HL-60 (cell line): ENCODE measurements at regions not wholly inside any gene's neighbourhood (a gene's known extent, or its start where the extent isn't known, plus 50 kb on each side); places are given as distances from the start of the nearest gene placed in this dataset.

Experiments used
- DNase-seq, 2 experiments: peaks; one replicate each; pipeline ENCODE4 v3.0.0-alpha.2; 2010 to 2020; ENCODE audit warnings: low read depth in 1 of 2, low spot score in 1 of 2
- H3K27ac ChIP-seq: fragments of 250-450 bp; sonication (Bioruptor Pico); replicated peaks from 2 replicates; pipeline ENCODE4 v1.5.1; 2020; ENCODE audit warnings: mild to moderate bottlenecking, moderate library complexity
- H3K27me3 ChIP-seq: fragments of 250-450 bp; sonication (Bioruptor Pico); 2 replicates; pipeline ENCODE4 v1.5.1; 2021; ENCODE audit warnings: mild to moderate bottlenecking, moderate library complexity; ENCODE audit not compliant: insufficient read depth, poor library complexity, severe bottlenecking
- H3K4me3 ChIP-seq: replicated peaks from 2 replicates; pipeline ENCODE4 v1.5.1; 2011; ENCODE audit warnings: mild to moderate bottlenecking, control low read depth, low read length; ENCODE audit not compliant: insufficient read depth
- GABPA ChIP-seq: IDR thresholded peaks from 2 replicates; pipeline ENCODE4 v1.6.1; 2012; ENCODE audit warnings: low read depth
- POLR2AphosphoS5 ChIP-seq: IDR thresholded peaks from 2 replicates; pipeline ENCODE4 v1.6.1; 2012; ENCODE audit warnings: low read depth
- SPI1 ChIP-seq: IDR thresholded peaks from 2 replicates; pipeline ENCODE4 v1.6.1; 2012; ENCODE audit warnings: low read depth, mild to moderate bottlenecking, borderline replicate concordance
- TF ChIP-seq, protein P1 (sequence below): IDR thresholded peaks from 2 replicates; pipeline ENCODE4 v1.6.1; 2012; ENCODE audit warnings: low read depth; ENCODE audit not compliant: insufficient replicate concordance
- TF ChIP-seq, protein P2 (sequence below): IDR thresholded peaks from one replicate; pipeline ENCODE4 v1.5.1; 2011; ENCODE audit warnings: low read length, control low read depth, inconsistent platforms; ENCODE audit not compliant: insufficient read depth

DNA sequence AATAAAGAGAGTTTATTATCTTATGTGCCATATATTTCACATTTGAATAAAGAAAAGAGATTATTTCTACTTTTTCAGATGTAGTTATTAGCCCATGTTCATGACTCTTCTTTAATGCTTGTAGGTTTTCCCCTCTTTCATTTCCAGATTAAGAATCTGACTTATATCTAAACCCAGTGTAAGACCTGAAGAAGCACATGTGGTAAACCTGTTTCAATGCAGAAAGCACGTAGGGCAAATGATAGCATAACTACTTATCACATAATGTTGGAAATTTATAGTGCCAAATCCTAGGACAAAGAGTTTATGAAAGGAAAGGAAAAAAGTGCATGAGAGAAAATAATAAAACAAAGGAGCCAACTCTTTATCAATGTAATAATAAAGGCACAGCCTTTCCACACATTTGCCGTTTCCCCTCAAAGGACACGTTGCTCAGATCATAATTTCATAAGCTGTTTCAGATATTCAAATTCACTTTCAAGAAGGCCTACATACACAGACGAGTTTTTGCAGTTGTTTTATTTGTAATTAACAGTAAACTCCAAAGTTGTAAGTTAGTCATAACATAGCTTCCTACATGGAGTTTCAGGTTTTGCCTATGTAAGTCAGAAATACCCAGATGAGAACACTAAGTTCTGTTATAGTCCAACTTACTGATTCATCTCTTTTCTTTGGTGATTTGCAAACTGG lies 88.8 kb upstream of the MDFIC start:
- DNase-seq = no peak
- TF ChIP-seq, protein P1, sequence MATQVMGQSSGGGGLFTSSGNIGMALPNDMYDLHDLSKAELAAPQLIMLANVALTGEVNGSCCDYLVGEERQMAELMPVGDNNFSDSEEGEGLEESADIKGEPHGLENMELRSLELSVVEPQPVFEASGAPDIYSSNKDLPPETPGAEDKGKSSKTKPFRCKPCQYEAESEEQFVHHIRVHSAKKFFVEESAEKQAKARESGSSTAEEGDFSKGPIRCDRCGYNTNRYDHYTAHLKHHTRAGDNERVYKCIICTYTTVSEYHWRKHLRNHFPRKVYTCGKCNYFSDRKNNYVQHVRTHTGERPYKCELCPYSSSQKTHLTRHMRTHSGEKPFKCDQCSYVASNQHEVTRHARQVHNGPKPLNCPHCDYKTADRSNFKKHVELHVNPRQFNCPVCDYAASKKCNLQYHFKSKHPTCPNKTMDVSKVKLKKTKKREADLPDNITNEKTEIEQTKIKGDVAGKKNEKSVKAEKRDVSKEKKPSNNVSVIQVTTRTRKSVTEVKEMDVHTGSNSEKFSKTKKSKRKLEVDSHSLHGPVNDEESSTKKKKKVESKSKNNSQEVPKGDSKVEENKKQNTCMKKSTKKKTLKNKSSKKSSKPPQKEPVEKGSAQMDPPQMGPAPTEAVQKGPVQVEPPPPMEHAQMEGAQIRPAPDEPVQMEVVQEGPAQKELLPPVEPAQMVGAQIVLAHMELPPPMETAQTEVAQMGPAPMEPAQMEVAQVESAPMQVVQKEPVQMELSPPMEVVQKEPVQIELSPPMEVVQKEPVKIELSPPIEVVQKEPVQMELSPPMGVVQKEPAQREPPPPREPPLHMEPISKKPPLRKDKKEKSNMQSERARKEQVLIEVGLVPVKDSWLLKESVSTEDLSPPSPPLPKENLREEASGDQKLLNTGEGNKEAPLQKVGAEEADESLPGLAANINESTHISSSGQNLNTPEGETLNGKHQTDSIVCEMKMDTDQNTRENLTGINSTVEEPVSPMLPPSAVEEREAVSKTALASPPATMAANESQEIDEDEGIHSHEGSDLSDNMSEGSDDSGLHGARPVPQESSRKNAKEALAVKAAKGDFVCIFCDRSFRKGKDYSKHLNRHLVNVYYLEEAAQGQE = no peak
- no peak for TF ChIP-seq GABPA
- Histone ChIP-seq H3K27ac (no peak overlapping the region), H3K27me3 (no peaks in the 10 kb centered on the region), H3K4me3 (no peak overlapping the region)

DNA sequence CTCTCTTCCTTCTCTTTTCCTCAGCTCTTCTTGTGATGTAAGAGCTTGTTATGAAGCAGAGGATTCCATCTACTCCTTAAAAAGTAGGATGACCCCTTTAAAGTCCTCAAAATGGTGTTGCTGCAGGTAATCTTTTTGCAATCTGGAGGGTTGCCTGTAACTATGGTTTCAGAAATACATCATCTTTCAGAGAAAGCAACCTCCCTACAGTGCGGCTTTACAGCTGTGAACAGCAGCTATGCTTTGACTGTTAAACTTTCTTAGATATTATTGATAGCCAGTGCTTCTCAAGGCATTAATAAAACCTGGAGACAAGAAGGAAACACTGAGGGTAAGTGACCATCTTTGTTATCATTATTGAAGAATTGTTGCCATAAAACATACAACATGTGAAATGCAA lies 86.6 kb upstream of the MDFIC start:
- no peak overlapping the region for H3K4me3 ChIP-seq
- TF ChIP-seq POLR2AphosphoS5 = no peak
- H3K27me3 ChIP-seq = no peaks in the 10 kb centered on the region
- no peak overlapping the region for H3K27ac ChIP-seq
- no peak for DNase-seq

DNA sequence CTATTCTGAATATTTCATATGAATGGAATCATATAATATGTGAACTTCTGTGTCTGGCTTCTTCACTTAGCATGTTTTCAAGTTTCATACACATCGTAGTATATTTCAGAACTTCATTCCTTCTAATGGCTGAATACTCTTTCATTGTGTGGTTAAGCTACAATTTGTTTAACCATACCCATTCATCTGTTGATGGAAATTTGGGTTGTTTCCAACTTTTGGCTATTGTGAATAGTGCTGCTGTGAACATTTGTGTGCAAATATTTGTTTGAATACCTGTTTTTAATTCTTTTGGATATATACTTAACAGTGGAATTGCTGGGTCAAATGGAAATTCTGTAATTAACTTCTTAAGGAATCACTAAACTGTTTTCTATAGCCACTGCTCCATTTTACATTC lies 86.0 kb upstream of the MDFIC start:
- Histone ChIP-seq H3K27ac (no peak overlapping the region), H3K27me3 (no peaks in the 10 kb centered on the region), H3K4me3 (no peak overlapping the region)
- TF ChIP-seq, protein P1 = no peak
- TF ChIP-seq GABPA (no peak), SPI1 (no peak), POLR2AphosphoS5 (no peak)
- TF ChIP-seq, protein P2, sequence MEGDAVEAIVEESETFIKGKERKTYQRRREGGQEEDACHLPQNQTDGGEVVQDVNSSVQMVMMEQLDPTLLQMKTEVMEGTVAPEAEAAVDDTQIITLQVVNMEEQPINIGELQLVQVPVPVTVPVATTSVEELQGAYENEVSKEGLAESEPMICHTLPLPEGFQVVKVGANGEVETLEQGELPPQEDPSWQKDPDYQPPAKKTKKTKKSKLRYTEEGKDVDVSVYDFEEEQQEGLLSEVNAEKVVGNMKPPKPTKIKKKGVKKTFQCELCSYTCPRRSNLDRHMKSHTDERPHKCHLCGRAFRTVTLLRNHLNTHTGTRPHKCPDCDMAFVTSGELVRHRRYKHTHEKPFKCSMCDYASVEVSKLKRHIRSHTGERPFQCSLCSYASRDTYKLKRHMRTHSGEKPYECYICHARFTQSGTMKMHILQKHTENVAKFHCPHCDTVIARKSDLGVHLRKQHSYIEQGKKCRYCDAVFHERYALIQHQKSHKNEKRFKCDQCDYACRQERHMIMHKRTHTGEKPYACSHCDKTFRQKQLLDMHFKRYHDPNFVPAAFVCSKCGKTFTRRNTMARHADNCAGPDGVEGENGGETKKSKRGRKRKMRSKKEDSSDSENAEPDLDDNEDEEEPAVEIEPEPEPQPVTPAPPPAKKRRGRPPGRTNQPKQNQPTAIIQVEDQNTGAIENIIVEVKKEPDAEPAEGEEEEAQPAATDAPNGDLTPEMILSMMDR = no peak
- no peak for DNase-seq

DNA sequence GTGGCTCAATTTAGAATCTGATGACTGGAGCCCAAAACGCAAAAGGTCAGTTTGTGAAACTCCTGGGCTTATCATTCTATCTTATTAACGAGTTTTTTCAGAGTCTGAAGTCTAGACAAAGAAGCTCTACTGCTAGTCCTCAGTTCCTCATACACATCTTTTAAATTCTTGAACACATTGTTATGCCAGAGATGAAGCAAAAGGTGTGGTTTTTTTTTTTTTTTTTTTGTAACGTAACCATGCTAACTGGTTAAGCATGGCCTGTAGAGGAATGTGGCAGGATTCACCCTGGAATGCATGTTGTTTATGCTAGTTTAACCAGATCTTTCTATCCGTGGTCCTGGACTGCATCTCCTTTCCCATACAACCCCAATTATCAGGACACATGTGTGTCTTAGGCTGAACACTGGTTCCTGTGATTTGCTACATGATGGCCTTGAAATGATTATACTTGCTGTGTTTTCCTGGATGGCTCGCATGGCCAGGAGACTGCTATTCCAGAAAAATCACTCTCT lies 79.3 kb upstream of the MDFIC start:
- Histone ChIP-seq H3K27ac (no peak overlapping the region), H3K27me3 (no peaks in the 10 kb centered on the region), H3K4me3 (no peak overlapping the region)
- DNase-seq = no peak
- no peak for TF ChIP-seq GABPA
- no peak for TF ChIP-seq SPI1
- TF ChIP-seq, protein P1 = no peak
- no peak for TF ChIP-seq POLR2AphosphoS5
- TF ChIP-seq, protein P2 = no peak
